Activated T-helper 1 cell treated with anti-CD3 and anti-CD28 coated beads, Interleukin-12 subunit alpha, Interleukin-12 subunit beta, Interleukin-2, Interleukin-4 antibody, amounts not matched to agents 30 ng/mL and 10 ng/mL and 1 ng/mL, durations not matched to agents 14 hours and 24 hours and 36 hours (primary cell): ENCODE measurements at regions not wholly inside any gene's neighbourhood (a gene's known extent, or its start where the extent isn't known, plus 50 kb on each side); places are given as distances from the start of the nearest gene placed in this dataset.

ENCODE experiments used
- DNase-seq: peaks from one replicate; pipeline ENCODE4 v3.0.0; 2021; ENCODE audit warnings: low spot score
- H3K27ac Mint-ChIP-seq: one replicate; pipeline ENCODE4 v1.8.0; 2021; ENCODE audit warnings: mild to moderate bottlenecking, mixed read lengths
- H3K27me3 Mint-ChIP-seq: one replicate; pipeline ENCODE4 v1.8.0; 2022; ENCODE audit warnings: mild to moderate bottlenecking, moderate library complexity, mixed read lengths; ENCODE audit not compliant: insufficient read depth
- H3K36me3 Mint-ChIP-seq: one replicate; pipeline ENCODE4 v1.8.0; 2021; ENCODE audit warnings: low read depth, mixed read lengths
- H3K4me1 Mint-ChIP-seq: one replicate; pipeline ENCODE4 v1.8.0; 2021; ENCODE audit warnings: low read depth, mixed read lengths
- H3K4me3 Mint-ChIP-seq: one replicate; pipeline ENCODE4 v1.8.0; 2021; ENCODE audit warnings: mild to moderate bottlenecking, moderate library complexity, mixed read lengths
- H3K9me3 Mint-ChIP-seq: one replicate; pipeline ENCODE4 v1.8.0; 2021; ENCODE audit warnings: mixed read lengths
- intact Hi-C: fragments of 100-400 bp; cut with micrococcal nuclease; formaldehyde crosslinking; loops from one replicate; pipeline ENCODE4 v1.15.1; 2024

DNA sequence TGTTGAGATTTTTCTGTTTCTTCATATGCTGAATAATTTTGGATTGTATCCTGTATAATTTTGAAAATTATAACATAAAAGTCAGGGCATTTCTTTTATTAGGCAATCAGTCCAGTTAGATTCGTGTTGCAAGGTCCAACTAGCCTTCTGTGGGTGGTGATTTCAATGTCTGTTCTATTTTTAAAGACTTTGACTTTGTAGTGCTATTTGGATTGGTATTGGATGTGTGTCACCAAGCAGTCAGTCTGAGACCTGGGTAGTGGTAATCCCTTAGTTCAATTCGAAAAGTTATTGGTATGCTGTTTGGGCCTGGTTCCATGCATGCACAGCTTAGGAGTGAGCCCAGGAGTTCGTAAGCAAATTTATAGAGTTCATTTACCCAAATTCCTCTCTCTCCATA lies 82.2 kb downstream of the EPDR1 start:
- Mint-ChIP-seq H3K4me3 (no peak overlapping the region), H3K27ac (no peak overlapping the region), H3K36me3 (no peaks in the 10 kb centered on the region), H3K4me1 (no peaks in the 10 kb centered on the region), H3K27me3 (no peaks in the 10 kb centered on the region), H3K9me3 (no peaks in the 10 kb centered on the region)
- intact Hi-C loops = no loop called here
- no peak for DNase-seq

GRCh38 chr7:38006559-38006958 lies 86.1 kb downstream of the EPDR1 start:
- no peaks in the 10 kb centered on the region for H3K9me3 Mint-ChIP-seq
- no peak overlapping the region for H3K27ac Mint-ChIP-seq
- H3K4me3 Mint-ChIP-seq = no peak overlapping the region
- H3K36me3 Mint-ChIP-seq = no peaks in the 10 kb centered on the region
- H3K27me3 Mint-ChIP-seq = no peaks in the 10 kb centered on the region
- DNase-seq = no peak
- no peaks in the 10 kb centered on the region for H3K4me1 Mint-ChIP-seq
- intact Hi-C loops = no loop called here

DNA sequence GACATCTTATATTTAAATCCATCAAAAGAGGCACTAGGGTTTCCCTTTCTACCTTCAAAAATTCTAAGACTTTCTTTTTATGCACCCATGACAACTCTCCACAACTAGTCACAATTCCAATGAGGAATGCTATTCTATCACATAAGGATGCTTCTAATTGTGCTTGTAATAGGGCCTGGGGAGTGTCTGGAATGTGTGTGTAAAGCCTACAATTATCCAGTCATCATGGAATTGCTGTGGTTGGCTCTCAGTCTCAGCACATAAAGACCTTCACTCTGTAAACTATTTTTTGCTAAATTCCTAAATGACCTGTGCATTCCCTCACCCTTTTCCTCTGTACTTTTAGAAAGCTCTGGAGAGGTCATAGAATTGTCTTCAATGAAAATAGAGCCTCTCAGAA lies 86.7 kb downstream of the EPDR1 start:
- intact Hi-C loops = no loop called here
- no peak overlapping the region for H3K4me3 Mint-ChIP-seq
- no peaks in the 10 kb centered on the region for H3K27me3 Mint-ChIP-seq

DNA sequence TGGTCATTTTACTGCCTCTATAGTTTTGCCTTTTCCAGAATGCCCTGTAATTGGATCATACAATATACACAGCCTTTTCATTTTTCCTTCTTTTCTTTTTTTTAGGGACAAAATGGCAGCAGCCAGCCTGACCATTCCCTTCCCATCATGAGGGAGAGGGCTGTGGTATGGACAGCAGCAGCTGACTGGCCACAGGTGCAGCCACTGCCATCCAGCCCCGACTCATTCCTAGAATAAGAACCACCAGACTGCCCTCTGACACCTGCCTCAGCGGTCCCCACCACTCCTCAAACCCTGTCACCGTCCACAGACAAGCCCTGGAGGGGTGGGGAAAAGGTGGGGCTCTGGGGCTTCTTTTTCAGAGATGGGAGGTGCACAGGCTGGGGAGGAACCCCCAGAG lies 92.8 kb downstream of the EPDR1 start:
- no peaks in the 10 kb centered on the region for H3K36me3 Mint-ChIP-seq
- H3K4me1 Mint-ChIP-seq = no peaks in the 10 kb centered on the region

More for the DNA sequence above, 86.7 kb downstream of the EPDR1 start:
- H3K4me1 Mint-ChIP-seq = no peaks in the 10 kb centered on the region
- H3K9me3 Mint-ChIP-seq = no peaks in the 10 kb centered on the region
- no peak overlapping the region for H3K27ac Mint-ChIP-seq
- no peak for DNase-seq
- no peaks in the 10 kb centered on the region for H3K36me3 Mint-ChIP-seq

GRCh38 chr7:38016567-38016966 lies 96.1 kb downstream of the EPDR1 start:
- DNase-seq = no peak
- H3K4me3 Mint-ChIP-seq = no peak overlapping the region
- H3K27me3 Mint-ChIP-seq = no peaks in the 10 kb centered on the region
- intact Hi-C loops = no loop called here
- H3K36me3 Mint-ChIP-seq = no peaks in the 10 kb centered on the region
- H3K4me1 Mint-ChIP-seq = no peaks in the 10 kb centered on the region
- no peaks in the 10 kb centered on the region for H3K9me3 Mint-ChIP-seq
- no peak overlapping the region for H3K27ac Mint-ChIP-seq

More for the DNA sequence above, 92.8 kb downstream of the EPDR1 start:
- DNase-seq = no peak
- Mint-ChIP-seq H3K9me3 (no peaks in the 10 kb centered on the region), H3K4me3 (no peak overlapping the region), H3K27ac (no peak overlapping the region), H3K27me3 (no peaks in the 10 kb centered on the region)
- intact Hi-C loops = no loop called here

GRCh38 chr7:38017320-38017719 lies 96.9 kb downstream of the EPDR1 start:
- Mint-ChIP-seq H3K9me3 (no peaks in the 10 kb centered on the region), H3K27ac (no peak overlapping the region), H3K27me3 (no peaks in the 10 kb centered on the region), H3K4me3 (no peak overlapping the region), H3K36me3 (no peaks in the 10 kb centered on the region), H3K4me1 (no peaks in the 10 kb centered on the region)
- DNase-seq = no peak
- intact Hi-C loops = no loop called here

DNA sequence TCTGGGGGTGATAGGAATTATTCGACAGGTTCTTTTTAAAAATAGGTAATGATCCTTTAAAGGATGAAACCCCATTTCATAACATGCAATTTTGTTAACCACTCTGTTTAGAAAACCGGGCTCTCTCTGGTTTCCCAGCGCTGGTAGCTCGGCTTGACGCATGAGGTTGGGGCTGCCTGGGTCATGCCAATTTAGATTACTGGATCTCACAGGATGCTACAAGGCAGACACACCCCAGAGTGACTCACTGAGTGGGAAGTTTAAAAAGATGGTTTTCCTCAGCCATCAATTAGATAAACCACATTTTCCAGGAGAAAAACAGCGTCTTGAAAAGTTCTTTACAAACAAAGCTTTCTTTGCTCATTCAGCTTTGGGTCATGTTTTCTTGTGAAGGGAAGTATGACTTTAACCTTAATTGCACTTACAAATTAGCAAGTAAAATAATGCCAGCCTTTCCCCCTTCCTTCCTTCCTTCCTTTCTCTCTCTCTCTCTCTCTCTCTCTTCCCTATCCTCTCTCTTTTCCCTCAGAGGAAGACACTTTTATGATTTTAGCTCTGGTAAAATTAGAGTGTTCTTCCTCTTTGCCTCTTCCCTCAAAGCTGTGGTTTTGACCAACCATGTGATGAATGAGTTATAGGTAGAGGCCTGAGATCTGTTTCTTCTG lies 99.8 kb downstream of the EPDR1 start:
- no peak overlapping the region for H3K4me3 Mint-ChIP-seq
- no peaks in the 10 kb centered on the region for H3K4me1 Mint-ChIP-seq
- H3K27ac Mint-ChIP-seq = peak overlapping the region; percentile 62
- no peaks in the 10 kb centered on the region for H3K9me3 Mint-ChIP-seq
- no peaks in the 10 kb centered on the region for H3K36me3 Mint-ChIP-seq
- H3K27me3 Mint-ChIP-seq = no peaks in the 10 kb centered on the region
- DNase-seq = no peak
- intact Hi-C loops = no loop called here

DNA sequence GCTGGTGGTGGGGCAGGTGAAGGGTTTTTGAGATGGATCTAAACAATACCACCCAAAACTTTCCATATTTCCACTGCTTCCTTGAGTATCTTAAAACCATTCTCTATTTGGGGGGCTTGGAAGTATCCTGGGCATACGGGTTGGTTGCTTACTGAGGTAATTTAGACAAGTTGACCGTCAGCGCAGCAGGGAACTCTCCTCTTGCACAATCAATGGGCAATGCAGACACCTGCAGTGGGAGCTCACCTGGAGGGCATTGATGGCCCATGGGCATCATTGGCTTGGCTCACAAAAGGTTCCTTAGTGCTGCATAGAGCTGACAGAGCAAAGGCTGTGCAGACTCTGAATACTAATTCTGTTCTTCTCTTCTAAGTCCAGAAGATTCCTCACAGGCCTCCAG lies 101.5 kb downstream of the EPDR1 start:
- Mint-ChIP-seq H3K27ac (no peak overlapping the region), H3K27me3 (no peaks in the 10 kb centered on the region), H3K4me1 (no peaks in the 10 kb centered on the region), H3K36me3 (no peaks in the 10 kb centered on the region), H3K9me3 (no peaks in the 10 kb centered on the region), H3K4me3 (no peak overlapping the region)
- no peak for DNase-seq
- intact Hi-C loops = no loop called here

GRCh38 chr7:38025815-38026214 lies 105.4 kb downstream of the EPDR1 start:
- H3K36me3 Mint-ChIP-seq = no peaks in the 10 kb centered on the region
- no peak overlapping the region for H3K27ac Mint-ChIP-seq
- H3K9me3 Mint-ChIP-seq = no peaks in the 10 kb centered on the region
- DNase-seq = no peak
- H3K4me3 Mint-ChIP-seq = no peak overlapping the region
- intact Hi-C loops = no loop called here
- H3K27me3 Mint-ChIP-seq = no peaks in the 10 kb centered on the region
- no peaks in the 10 kb centered on the region for H3K4me1 Mint-ChIP-seq

DNA sequence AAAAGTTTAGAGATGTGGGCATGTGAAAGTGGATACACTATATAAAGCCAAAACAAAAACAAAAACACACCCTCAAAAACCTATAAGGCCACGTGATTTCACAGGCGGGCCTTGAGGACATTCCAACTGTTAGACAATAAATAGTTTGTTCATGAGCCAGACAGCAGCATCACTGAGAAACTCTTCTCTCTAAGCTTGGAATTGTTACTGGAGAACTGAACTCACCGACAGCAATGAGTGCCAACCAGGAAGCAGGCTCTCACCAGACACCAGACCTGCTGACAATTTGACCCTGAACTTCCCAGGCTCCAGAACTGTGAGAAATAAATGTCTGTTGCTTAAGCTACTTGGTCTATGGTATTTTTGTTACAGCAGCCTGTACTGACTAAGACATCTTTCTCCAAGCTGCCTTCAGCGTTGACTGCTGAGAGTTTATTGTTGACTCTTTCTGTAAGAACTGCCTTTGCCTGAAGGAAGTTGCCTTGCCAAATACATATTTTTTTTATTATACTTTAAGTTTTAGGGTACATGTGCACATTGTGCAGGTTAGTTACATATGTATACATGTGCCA lies 107.5 kb downstream of the EPDR1 start:
- no peak overlapping the region for H3K4me3 Mint-ChIP-seq
- H3K36me3 Mint-ChIP-seq = no peaks in the 10 kb centered on the region
- H3K9me3 Mint-ChIP-seq = no peaks in the 10 kb centered on the region
- intact Hi-C loops = no loop called here
- H3K27me3 Mint-ChIP-seq = no peaks in the 10 kb centered on the region
- H3K4me1 Mint-ChIP-seq = no peaks in the 10 kb centered on the region
- H3K27ac Mint-ChIP-seq = no peak overlapping the region
- no peak for DNase-seq

DNA sequence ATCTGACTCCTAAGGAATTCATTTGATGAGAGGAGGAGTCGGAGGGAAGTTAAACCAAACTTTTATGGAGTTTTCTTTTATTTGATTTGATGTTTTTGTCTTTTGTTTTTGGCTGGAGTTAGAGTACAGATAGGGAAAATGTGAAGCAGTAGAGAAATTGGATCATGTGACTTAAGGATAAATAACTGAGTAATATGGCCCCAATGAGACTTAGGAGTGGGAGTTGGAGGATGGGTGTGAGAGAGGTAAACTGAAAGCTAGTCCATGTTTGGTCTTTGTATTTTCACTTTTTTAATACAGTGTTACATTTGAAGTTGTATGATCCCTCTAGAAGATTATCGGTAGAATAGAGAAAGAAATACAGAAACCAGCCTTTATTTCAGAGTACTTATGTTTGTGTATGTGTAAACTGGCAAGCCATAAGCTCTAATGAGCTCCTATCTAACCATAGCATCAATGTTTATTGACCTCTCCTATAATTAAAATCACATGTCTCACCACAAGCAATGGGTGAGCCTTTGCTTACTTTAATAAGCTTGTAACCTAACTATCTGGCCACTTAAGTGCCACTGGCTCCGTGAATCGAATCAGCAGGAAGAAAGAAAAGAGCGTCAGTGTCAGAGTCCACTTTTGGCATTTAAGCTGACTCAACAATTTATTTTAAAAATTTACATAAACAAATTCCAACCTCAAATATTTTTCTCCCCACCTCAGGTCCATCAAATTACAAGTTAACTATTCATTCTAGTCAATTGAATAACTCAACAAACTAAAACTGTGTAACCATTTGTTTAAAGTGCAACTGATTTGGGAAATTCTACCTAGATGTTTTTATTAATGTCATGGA lies 113.8 kb downstream of the EPDR1 start:
- intact Hi-C loops = no loop called here
- Mint-ChIP-seq H3K27ac (no peak overlapping the region), H3K27me3 (peaks cover 2% of the 10 kb centered on the region), H3K9me3 (no peaks in the 10 kb centered on the region), H3K36me3 (no peaks in the 10 kb centered on the region), H3K4me3 (no peak overlapping the region), H3K4me1 (no peaks in the 10 kb centered on the region)
- DNase-seq = no peak

- Mint-ChIP-seq H3K9me3 (no peaks in the 10 kb centered on the region), H3K4me3 (no peak overlapping the region), H3K4me1 (no peaks in the 10 kb centered on the region), H3K36me3 (no peaks in the 10 kb centered on the region), H3K27ac (no peak overlapping the region), H3K27me3 (peaks cover 2% of the 10 kb centered on the region)
- intact Hi-C loops = no loop called here
- DNase-seq = no peak
Measured at GRCh38 chr7:38040831-38041230, 120.4 kb downstream of the EPDR1 start.

DNA sequence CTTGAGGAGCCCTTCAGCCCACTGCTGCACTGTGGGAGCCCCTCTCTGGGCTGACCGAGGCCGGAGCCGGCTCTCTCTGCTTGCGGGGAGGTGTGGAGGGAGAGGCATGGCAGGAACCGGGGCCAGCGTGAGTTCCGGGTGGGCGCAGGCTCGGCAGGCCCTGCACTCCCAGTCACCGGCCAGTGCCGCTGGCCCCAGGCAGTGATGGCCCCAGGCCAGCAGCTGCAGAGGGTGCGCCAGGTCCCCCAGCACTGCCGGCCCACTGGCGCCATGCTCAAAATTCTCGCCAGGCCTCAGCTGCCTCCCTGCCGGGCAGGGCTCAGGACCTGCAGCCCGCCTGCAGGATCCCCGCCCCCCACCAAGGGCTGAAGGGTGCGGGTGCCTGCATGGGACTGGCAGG lies 128.4 kb upstream of the STARD3NL start:
- Mint-ChIP-seq H3K9me3 (no peaks in the 10 kb centered on the region), H3K27me3 (no peaks in the 10 kb centered on the region), H3K27ac (no peak overlapping the region), H3K4me1 (no peaks in the 10 kb centered on the region), H3K36me3 (no peaks in the 10 kb centered on the region), H3K4me3 (no peak overlapping the region)
- intact Hi-C loops = no loop called here
- DNase-seq = no peak
